ENCODE measurements at regions not wholly inside any gene's neighbourhood (a gene's known extent, or its start where the extent isn't known, plus 50 kb on each side); places are given as distances from the start of the nearest gene placed in this dataset.

DNA sequence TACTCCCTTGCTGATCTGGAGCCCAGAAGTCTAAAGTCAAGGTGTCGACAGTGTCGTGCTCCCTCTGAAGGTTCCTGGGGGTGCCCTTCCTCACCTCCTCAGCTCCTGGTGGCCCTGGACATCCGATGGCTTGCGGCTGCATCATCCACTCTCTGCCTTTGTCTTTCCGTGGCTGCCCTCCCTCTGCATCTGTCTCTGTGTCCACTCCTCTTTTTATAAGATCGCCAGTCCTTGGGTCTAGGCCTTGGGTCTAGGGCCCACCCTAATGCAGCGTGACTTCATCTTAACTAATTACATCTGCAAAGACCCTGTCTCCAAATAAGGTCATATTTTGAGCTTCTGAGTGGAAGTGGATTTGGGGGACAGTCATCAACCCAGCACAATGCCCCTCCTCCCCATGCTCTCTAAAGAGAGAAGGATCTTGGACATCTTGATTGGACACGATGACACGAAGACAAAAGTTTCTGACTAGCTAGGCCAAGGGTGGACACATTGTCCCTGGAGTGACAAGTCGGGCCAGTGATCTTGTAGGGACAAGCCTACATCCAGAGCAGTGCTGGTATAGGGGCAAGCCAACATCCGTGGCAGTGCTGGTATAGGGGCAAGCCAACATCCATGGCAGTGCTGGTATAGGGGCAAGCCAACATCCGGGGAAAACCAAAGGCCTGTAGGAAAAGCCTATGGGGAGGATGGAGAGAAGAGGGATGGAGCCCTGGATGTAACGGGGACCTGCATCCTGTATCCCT lies 93.9 kb upstream of the DIO3 start:
- no peak for DNase-seq (ENCODE audit: low spot score)

DNA sequence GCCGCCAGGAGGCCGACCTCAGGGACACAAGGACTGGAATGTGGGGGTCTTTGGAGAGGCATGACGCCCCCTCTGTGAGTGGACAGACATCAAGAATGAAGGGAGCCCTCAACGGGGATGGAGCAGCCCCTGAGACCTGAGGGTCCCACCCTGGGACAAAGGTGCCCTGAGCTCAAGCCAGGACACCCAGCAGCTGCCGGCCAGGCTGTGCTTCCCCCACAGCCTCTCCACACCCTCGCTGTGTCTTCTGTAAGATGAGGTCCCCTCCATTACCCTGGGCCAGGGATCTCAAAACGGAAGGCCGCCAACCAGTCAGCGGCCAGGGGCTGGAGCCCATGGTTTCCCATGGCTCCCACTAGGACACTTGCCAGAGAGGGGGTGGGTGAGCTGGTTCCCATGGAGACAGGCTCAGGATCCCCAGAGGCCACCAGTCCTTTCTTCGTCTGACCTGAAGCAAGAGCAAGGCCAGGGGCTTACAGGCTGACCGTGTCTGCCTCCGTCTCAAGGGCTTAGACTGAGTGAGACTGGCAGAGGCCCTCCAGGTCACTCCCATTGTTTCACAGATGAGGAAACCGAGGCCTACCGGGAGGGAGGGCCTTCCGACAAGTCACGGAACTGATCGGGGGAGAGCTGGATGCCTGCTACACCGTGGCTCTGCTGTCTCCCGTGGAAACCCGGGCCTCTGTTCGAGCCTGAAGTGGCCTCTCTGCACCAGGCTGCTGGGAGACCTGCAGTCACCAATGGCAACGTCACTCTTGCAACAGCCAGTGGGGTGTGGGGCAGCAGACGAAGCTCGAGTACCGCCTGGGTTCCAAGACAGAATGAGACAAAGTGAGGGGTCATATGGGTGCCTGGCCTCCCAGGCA lies 91.7 kb upstream of the DIO3 start:
- DNase-seq (ENCODE audit: low spot score): no peak

DNA sequence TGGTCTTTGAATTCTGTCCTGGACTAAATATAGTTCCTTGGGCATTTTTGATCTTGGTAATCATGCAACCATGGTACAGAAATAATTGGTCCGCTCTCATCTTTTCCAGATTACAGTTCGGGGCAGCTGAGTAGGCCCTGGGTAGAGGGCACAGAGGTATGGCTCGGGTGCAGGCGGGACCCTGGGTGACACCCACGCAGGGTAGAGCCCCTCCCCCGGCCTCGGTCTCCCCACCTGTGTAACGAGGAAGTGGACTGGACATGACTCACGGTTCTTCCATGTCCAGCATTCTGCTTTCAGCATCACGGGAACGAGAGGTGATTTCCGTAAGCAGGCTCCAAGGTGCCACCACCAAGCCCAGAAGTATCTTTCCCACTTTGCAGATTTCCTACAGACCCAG lies 91.0 kb upstream of the DIO3 start:
- no peak for DNase-seq (ENCODE audit: low spot score)

DNA sequence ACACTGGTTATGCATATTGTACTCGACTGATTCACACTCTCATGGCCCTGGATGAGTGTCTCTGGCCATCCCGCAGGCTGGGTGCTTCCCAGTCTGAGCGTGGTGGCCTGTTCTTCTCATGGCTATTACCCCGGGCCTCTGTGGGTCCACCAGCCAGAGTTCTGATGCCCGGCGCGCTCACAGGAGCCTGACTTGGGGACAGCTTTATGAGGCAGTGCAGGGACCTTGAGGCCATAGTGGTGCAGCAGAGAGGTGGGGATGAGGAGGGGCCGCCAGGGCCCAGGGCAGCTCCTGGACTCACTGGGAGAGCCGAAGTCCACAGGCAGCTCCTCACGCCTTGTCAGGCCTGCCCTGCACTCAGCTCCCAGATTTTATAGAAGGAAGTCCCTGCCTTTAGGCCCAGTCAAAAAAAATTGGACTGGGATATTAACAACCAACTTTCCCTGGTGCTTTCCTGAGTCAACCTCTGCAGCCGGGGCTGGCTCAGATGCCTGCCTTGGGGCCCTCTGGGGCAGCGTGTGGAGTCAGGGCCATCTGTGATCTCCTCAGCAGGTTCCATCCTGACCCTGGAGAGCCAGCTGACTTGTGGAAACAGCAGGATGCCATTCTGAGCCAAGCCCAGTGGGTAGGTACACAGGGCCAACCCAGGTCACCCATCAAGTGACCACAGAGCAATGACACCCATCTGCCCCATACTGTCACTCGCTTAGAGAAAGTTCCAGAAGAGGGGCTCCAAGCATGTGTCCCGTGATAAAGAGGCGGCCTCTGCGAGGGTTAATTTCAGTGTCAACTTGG lies 89.4 kb upstream of the DIO3 start:
- DNase-seq (ENCODE audit: low spot score): no peak

DNA sequence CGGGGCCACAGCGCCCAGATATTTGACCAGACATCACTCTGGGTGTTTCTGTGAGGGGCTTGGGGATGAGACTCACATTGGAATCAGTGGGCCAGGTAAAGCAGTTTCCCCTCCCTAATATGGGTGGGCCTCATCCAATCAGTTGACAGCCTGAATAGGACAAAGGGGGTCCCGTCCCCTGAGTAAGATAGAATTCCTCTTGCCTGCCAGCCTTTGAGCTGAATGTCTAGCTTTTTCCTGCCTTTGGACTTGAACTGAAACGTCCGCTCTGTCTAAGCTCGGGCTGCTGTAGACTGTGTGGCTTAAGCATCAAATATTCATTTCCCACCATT lies 88.8 kb upstream of the DIO3 start:
- DNase-seq (ENCODE audit: low spot score): no peak

DNA sequence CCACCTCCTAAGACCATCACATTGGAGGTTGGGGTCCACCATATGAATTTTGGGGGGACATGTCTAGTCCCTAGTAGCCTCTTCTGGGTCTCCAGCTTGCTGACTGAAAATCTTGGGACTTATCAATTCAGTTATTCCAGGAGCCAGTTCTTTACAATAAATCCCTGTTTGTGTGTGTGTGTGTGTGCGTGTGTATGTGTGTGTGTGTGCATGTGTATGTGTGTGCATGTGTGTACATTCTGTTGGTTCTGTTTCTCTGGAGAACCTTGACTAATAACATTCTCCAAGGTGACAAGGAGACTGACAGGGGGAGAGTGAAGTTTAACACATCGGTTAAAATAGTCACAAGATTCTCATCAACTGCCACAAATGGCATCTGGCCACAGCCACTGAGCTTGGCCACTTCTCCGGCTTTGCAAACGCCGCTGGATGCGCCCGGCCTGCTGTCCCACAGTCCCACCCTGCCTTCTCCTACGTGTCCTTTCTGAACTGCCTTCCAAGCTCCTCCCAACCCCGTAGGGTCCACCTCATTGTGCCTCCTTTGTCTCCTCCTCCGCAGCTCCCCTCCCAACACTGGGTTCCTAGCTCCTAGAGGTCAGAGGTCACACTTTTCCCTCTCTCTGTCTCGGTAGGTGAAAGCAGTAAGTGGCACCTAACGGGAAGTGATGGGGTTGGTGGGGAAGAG lies 88.1 kb upstream of the DIO3 start:
- no peak for DNase-seq (ENCODE audit: low spot score)

DNA sequence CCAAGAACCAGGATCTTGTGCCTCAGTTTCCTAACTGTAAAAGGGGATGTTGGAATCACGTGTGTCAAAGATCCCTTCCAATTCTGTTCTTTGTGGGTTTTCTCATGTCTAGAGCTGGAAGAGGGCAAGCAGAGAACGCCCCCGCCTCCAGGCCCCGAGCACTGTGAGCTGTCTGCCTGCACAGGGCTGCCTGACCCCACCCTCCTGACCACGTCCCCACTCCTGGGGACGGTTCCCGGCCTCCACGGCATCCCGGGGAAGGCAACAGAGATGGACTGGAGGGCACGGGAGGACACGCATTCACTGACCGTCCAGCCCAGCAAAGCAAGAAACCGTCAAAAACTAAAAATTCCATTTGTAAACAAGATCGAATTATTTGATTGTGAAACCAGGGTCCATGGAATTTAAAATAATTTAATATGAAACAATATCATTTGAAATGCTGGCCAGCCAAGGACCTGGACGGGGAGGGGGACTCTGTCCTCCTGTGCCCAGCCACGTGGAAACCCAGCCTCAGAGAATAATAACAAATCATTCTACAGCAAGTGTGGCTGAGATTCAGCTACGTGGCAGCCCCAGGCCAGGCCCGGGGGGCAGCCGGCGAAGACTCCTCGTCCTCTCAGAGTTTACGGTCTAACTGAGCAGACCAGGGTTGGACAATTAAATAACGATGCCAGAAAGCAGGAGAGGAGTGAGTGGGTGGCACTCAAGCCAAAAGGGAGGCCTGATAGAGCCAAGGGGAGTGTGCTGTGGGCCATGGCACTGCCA lies 87.3 kb upstream of the DIO3 start:
- DNase-seq (ENCODE audit: low spot score): no peak

DNA sequence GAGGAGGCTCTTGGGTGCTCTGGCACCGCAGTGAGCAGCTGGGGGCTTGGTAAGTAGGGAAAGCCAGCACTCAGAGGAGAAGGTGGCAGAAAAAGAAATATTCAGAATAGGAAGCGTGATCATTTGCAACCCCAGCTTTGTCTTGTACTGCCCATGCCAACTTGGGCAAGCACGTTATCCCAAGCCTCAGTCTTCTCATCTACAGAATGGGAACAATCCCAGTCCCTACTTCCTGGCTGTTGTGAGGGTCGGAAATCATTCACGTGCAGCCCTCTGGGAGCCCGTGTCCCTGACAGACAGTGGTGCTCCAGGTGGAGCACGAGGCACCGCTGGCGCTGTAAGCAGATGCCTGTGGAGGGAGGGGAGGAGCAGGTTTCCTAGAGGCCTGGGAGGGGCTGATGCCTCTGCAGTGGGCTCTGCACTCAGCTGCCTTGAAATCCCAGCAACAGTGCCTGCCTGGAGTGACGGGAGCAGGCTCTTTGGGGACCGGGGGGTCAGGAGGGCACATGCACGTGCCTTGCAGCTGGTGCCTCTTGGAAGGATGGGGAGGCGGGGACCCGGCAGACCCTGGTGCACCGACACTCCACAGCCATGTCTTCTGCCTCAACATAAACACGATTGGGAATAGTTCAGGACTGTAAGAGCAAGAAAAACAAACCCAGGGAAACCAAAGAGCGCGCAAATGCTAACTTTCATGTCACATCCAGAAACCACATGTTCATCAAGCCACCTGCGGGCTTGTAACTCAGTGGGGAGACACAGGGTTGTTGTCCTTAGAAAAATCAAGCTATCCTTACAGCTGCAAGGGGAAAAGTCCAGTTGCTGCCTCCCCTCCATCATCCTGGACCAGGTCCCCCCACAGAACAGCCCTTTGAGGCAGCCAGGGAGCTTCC lies 86.5 kb upstream of the DIO3 start:
- DNase-seq (ENCODE audit: low spot score): no peak

DNA sequence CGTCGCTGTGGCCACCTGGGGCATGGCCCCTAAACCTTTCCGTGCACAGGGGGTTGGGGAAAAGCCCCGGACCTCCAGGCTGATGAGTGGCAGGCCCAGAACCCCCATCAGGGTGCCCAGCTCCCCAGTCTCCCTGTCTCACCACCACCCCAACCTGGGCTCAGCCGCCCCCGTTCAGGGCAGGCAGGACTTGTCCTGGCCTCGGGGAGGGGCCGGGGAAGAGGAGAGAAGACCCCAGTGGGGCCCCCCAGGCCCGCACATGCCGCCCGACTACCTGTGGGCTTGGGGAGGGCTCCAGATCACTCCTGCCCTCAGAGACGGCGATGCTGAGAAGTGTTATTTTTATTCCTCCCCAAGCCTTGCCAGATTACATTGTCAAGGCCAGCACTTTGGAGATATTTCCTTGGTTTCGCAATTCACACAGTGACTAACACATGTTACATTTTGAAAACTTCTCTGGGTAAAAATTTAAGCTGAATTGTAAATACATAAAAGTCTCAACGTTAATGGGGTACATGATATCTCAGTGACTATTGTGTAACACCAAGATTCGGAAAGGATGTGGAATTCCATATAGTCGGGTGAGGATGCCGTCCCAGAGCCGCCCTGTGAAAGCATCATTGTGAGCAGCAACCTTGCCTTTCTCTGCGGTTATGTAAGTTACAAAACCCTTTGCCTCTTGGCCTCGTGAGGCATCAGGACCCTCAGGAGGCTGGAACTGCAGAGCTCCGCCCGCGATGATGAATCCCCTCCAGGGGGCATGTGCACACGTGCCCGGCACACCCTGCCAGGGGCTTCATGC lies 85.6 kb upstream of the DIO3 start:
- no peak for DNase-seq (ENCODE audit: low spot score)

DNA sequence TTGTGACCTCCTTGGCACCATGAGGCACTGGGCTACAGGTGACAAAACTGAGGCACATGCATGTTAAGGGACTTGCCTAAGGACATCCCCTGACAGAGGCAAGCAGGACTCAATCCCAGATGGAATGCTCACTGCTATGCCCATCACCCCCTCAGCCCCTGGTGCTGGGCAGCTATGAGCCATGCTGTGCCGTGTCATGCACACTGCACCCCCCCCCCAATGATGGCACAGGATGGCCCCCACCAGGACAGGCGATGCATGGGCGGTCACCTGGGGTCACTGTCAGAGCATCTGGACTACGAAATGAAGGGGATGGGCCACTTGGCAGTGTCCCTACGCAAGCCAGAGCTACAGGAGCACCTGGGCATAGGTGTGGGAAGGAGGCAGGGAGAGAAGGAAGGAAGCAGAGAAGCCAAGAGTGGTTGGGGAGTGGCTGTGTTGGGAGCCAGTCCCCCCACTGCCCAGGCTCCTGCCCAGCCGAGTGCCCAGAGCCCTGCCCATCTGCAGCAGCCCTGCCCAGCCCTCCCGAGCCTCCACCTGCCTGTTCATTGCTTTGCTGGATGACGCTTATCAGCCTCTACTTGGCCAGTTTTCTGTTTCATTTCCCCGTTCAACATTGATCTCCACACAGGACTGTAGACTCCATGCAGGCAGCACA lies 84.9 kb upstream of the DIO3 start:
- no peak for DNase-seq (ENCODE audit: low spot score)

DNA sequence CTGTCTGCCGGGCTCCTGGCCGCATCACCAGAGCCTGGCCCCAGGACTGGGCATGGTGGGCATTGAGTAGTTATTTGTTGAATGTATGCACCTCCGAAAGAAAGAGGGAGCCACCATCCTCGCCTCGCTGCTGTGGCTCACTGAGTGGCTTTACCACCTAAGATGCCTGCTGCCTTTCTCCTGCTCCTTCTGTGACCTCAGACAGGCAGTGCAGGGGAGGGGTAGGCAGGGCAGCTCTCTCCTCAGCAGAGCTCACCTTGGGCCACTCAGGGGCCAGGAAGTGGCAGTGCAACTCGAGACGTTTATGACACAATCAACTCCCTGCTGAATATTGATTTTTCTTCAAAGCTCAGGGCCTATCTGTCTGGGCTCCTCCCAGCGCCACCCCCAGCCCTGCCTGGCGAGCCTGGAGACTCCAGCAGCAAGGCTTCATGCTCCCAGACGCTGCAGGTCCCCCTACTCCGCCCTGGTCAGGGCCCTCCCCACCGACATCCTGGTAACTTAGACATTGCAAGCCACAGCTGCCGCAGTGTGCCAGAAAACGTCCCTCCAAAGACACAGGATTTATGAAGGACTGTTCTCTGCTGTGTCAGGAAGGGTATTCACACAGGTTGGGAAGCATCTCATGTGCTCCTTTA lies 84.3 kb upstream of the DIO3 start:
- DNase-seq (ENCODE audit: low spot score): no peak

DNA sequence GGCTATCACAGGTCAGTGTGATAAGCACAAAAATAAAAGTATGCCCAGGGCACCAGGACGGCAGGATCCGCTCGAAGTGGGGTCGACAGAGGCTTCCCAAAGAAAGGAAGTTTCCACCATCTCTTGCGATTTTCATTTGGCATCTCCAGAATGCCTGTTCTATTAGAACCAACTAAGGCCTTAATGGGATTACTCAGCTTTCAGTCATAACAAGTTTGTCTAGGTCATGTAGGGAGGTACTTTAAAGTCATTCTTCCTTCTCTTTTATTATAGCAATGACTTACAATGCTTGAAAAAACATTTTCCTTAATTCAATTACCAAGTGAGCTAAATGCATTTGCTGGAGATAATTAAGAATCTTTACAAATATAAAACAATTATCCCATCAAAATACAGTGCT lies 83.6 kb upstream of the DIO3 start:
- DNase-seq (ENCODE audit: low spot score): no peak

DNA sequence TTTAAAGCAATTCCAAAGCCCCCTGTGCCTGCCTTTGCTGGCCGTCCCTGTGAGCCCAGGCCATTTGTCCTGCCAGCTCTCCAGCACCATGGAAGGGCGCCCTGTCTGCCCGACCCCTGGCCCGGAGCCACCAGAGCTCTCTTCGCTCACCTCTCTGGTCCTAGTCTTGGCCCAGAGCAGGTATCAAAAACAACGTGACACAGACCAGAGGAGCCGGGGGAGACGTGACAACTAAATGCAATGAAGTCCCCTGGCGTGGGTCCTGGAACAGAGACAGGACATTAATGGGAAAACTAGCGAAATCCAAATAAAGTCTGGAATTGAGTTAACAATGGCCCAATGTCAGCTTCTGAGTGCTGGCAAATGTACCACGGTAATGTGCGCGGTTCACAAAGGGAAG lies 83.2 kb upstream of the DIO3 start:
- DNase-seq (ENCODE audit: low spot score): no peak

DNA sequence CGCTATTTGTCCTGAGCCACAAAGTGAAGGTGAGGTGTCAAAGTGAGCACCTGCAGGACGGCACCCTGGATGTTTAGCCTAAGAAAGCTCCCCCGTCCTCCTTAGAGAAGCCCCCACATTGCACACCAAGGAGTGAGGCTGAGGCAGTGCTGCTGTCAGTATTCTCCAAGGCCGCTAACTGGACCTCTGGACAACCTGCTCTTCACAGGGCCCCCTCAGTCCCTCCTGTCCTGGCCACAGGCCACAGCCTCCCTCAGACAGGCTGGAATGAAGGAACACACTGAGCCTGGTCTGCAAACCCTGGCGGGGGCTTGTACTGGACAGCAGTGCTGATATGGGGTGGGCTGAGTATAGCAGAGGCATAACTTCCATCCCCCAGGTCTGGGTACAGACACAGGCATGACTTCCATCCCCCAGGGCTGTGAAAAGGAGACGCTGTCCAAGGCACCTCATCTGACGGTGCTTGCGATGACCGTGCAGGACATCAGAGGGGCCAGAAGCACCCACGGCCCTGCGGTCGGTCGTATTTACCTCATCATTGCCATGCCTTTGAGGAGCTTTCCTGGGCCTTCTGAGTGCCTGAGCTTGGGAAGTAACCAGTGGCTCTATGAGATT lies 82.4 kb upstream of the DIO3 start:
- no peak for DNase-seq (ENCODE audit: low spot score)

DNA sequence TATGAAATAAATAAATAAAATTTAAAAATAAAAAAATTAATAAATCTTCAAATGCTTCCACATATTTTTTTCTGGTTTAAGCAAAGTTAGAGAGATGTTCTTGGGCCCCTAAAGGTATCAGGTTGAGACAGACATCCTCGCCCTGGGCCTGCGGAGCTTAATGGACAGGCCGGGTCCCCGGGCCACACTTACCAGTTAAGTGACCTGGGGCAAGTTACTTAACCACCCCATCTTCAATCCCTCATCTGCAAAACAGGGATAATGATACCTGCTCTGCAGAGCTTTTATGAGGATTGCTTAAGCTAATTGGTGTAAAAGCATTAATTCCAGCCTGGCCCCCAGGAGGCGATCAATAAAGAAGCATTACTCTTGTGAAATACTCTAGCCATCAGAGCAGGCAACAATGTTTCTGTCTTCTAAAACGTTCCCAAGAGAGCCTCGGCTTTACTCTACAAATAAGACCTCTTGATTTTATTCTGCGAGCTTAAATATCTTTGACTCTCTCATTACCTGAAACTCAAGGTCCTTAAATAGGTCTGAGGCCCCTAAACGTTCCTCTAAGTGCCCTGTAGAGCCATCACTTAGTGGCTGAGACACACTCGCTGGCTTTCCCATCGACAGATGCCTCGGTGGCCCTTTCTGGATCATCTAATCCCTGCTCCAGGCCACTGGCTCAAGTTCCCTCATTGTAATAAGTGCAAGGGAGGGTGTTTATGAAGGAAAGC lies 81.1 kb upstream of the DIO3 start:
- no peak for DNase-seq (ENCODE audit: low spot score)

DNA sequence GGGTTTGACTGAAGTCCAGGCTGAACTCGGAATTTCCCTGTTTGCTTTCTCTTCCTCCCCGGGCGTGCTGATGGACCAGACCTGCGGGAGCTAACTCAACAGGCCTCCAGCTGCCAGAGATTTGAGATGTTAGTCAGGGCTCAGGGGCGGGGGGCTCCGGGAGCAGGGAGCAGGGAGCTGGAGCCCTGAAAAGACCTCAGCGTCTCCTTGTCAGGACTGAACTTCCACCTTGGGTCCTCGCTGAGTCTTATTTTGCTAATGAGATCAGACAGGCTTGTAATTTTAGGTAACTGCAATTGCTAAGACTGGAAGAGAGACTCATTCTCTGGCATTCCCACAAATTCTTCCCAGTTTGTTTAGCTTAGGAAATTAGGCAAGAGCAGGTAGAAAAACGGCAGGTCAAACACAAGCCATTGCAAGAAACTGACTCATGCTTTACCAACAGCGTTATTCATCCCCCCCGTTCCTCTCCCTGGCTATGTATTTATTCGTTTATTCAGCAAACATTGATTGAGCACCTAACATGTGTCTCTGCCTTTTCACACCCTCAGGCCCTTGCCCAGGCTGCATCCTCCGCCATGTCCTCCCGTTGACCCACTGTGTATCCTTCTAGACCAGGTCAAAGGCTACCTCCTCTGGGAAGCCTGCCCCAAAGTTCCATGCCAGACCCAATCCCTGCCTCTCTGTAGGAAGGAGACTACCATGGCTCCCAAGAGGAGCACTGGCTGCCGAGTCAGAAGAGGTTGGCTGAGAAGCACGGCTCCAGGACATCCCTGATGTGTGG lies 80.4 kb upstream of the DIO3 start:
- no peak for DNase-seq (ENCODE audit: low spot score)

DNA sequence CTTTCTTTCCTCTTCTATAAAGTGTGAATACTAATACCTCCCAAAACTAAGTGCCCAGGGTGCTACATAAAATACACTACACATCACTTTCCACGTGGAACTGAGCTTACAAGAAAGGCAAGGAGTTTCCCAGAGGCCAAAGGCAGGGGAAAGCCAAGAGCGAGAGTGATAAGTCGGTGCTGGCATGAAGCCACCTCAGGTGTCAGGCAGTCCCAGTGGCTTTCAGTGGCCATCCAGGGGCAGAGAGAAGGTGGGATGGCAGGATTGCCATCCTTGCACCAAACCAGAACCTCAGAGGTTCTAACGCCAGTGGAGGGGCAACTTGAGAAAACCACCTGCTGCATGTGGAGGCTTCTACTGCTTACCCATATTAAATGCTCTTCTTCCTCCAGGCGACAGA lies 79.7 kb upstream of the DIO3 start:
- DNase-seq (ENCODE audit: low spot score): no peak

All from CD4-positive, alpha-beta T cell treated with Interleukin-15 for 4 hours (primary cell).